ENCODE measurements at regions not wholly inside any gene's neighbourhood (a gene's known extent, or its start where the extent isn't known, plus 50 kb on each side); places are given as distances from the start of the nearest gene placed in this dataset.

GRCh38 chr20:6388671-6389197 is 265.9 kb upstream of the FERMT1 start:
- TF ChIP-seq, protein P1, sequence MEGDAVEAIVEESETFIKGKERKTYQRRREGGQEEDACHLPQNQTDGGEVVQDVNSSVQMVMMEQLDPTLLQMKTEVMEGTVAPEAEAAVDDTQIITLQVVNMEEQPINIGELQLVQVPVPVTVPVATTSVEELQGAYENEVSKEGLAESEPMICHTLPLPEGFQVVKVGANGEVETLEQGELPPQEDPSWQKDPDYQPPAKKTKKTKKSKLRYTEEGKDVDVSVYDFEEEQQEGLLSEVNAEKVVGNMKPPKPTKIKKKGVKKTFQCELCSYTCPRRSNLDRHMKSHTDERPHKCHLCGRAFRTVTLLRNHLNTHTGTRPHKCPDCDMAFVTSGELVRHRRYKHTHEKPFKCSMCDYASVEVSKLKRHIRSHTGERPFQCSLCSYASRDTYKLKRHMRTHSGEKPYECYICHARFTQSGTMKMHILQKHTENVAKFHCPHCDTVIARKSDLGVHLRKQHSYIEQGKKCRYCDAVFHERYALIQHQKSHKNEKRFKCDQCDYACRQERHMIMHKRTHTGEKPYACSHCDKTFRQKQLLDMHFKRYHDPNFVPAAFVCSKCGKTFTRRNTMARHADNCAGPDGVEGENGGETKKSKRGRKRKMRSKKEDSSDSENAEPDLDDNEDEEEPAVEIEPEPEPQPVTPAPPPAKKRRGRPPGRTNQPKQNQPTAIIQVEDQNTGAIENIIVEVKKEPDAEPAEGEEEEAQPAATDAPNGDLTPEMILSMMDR (IDR thresholded peaks at IDR 0.05; ENCODE audit: insufficient read depth, low read length, poor library complexity, severe bottlenecking), result no peak
- H3K36me3 ChIP-seq (ENCODE audit: control insufficient read depth, insufficient read depth, low read length), result no peaks in the 10 kb centered on the region
- no peak overlapping the region for H3K4me3 ChIP-seq (replicated peaks; ENCODE audit: low read depth, low read length)
- no peak for DNase-seq (ENCODE audit: extremely low read depth, insufficient read length)
- H3K27me3 ChIP-seq (replicated peaks; ENCODE audit: control insufficient read depth, insufficient read depth, low read length), result no peaks in the 10 kb centered on the region

GRCh38 chr20:6384956-6385486 is 262.2 kb upstream of the FERMT1 start:
- TF ChIP-seq, protein P1 (IDR thresholded peaks at IDR 0.05; ENCODE audit: insufficient read depth, low read length, poor library complexity, severe bottlenecking), result no peak
- no peak for DNase-seq (ENCODE audit: extremely low read depth, insufficient read length)
- Histone ChIP-seq H3K27me3 (replicated peaks; ENCODE audit: control insufficient read depth, insufficient read depth, low read length) (no peaks in the 10 kb centered on the region), H3K4me3 (replicated peaks; ENCODE audit: low read depth, low read length) (no peak overlapping the region), H3K36me3 (ENCODE audit: control insufficient read depth, insufficient read depth, low read length) (no peaks in the 10 kb centered on the region)

- TF ChIP-seq, protein P1 (IDR thresholded peaks at IDR 0.05; ENCODE audit: insufficient read depth, low read length, poor library complexity, severe bottlenecking), result no peak
- Histone ChIP-seq H3K36me3 (ENCODE audit: control insufficient read depth, insufficient read depth, low read length) (no peaks in the 10 kb centered on the region), H3K4me3 (replicated peaks; ENCODE audit: low read depth, low read length) (no peak overlapping the region), H3K27me3 (replicated peaks; ENCODE audit: control insufficient read depth, insufficient read depth, low read length) (no peaks in the 10 kb centered on the region)
- no peak for DNase-seq (ENCODE audit: extremely low read depth, insufficient read length)
Observed at GRCh38 chr20:6384380-6384779, 261.6 kb upstream of the FERMT1 start.

DNA sequence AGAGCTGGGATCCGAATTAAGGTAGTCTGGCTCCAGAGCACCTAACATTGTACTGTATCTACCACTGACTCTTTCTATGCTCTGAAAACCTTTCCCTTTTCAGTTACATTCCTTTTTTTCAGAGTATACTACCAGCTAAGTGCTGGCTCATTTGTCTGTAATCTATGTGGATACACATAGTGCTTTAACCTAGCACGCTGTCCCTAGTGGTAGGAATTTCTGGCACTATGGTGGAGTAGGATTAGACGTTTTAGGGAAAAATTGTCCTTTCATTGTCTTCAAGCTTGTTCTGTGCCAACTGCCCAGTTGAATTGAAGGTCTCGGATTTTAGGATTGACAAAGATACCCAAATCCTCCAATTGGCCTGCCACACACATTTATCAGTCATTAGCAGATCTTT is 259.1 kb upstream of the FERMT1 start:
- H3K4me3 ChIP-seq (replicated peaks; ENCODE audit: low read depth, low read length), result no peak overlapping the region
- H3K36me3 ChIP-seq (ENCODE audit: control insufficient read depth, insufficient read depth, low read length), result no peaks in the 10 kb centered on the region
- DNase-seq (ENCODE audit: extremely low read depth, insufficient read length), result no peak
- TF ChIP-seq, protein P1 (IDR thresholded peaks at IDR 0.05; ENCODE audit: insufficient read depth, low read length, poor library complexity, severe bottlenecking), result no peak
- H3K27me3 ChIP-seq (replicated peaks; ENCODE audit: control insufficient read depth, insufficient read depth, low read length), result no peaks in the 10 kb centered on the region

- TF ChIP-seq, protein P1 (IDR thresholded peaks at IDR 0.05; ENCODE audit: insufficient read depth, low read length, poor library complexity, severe bottlenecking), result no peak
- no peak overlapping the region for H3K4me3 ChIP-seq (replicated peaks; ENCODE audit: low read depth, low read length)
Observed at GRCh38 chr20:6362245-6362644, 239.4 kb upstream of the FERMT1 start.

DNA sequence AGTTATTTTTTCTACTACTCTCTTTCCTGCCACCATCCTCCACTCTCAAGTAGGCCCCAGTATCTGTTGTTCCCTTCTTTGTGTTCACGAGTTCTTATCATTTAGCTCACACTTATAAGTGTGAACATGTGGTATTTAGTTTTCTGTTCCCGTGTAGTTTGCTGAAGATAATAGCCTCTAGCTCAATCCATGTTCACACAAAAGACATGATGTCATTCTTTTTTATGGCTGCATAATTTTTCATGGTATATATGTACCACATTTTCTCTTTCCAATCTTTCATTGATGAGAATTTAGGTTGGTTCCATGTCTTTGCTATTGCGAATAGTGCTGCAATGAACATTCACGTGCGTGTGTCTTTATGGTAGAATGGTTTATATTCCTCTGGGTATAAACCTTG is 237.9 kb upstream of the FERMT1 start:
- Histone ChIP-seq H3K36me3 (ENCODE audit: control insufficient read depth, insufficient read depth, low read length) (no peaks in the 10 kb centered on the region), H3K27me3 (replicated peaks; ENCODE audit: control insufficient read depth, insufficient read depth, low read length) (no peaks in the 10 kb centered on the region), H3K4me3 (replicated peaks; ENCODE audit: low read depth, low read length) (no peak overlapping the region)
- TF ChIP-seq, protein P1 (IDR thresholded peaks at IDR 0.05; ENCODE audit: insufficient read depth, low read length, poor library complexity, severe bottlenecking), result no peak
- DNase-seq (ENCODE audit: extremely low read depth, insufficient read length), result no peak

More at GRCh38 chr20:6362245-6362644, 239.4 kb upstream of the FERMT1 start:
- DNase-seq (ENCODE audit: extremely low read depth, insufficient read length), result no peak
- Histone ChIP-seq H3K36me3 (ENCODE audit: control insufficient read depth, insufficient read depth, low read length) (no peaks in the 10 kb centered on the region), H3K27me3 (replicated peaks; ENCODE audit: control insufficient read depth, insufficient read depth, low read length) (no peaks in the 10 kb centered on the region)

Measured in GM06990 (cell line).